ENCODE measurements at regions not wholly inside any gene's neighbourhood (a gene's known extent, or its start where the extent isn't known, plus 50 kb on each side); places are given as distances from the start of the nearest gene placed in this dataset.
A peak's percentile ranks its signal among the peaks of the same experiment; 100 is the strongest.

GRCh38 chr10:43857931-43858315 is 209.2 kb upstream of the ZNF32 start:
- no peak overlapping the region for H3K4me3 ChIP-seq (ENCODE audit: control insufficient read depth, low read depth, low read length)
- no peak for DNase-seq (ENCODE audit: low read depth)
- no peak for TF ChIP-seq CTCF (IDR thresholded peaks at IDR 0.05; ENCODE audit: control insufficient read depth, insufficient read depth, low read depth, low read length, missing control alignments)

- peak; percentile 72 for DNase-seq (ENCODE audit: low read depth)
- no peak overlapping the region for H3K4me3 ChIP-seq (ENCODE audit: control insufficient read depth, low read depth, low read length)
- no peak for TF ChIP-seq CTCF (IDR thresholded peaks at IDR 0.05; ENCODE audit: control insufficient read depth, insufficient read depth, low read depth, low read length, missing control alignments)
Measured at GRCh38 chr10:43857206-43857930, 208.7 kb upstream of the ZNF32 start.

GRCh38 chr10:43856299-43856698 is 207.6 kb upstream of the ZNF32 start:
- DNase-seq (ENCODE audit: low read depth), result no peak
- no peak overlapping the region for H3K4me3 ChIP-seq (ENCODE audit: control insufficient read depth, low read depth, low read length)
- no peak for TF ChIP-seq CTCF (IDR thresholded peaks at IDR 0.05; ENCODE audit: control insufficient read depth, insufficient read depth, low read depth, low read length, missing control alignments)

- no peak for DNase-seq (ENCODE audit: low read depth)
- no peak for TF ChIP-seq CTCF (IDR thresholded peaks at IDR 0.05; ENCODE audit: control insufficient read depth, insufficient read depth, low read depth, low read length, missing control alignments)
- no peak overlapping the region for H3K4me3 ChIP-seq (ENCODE audit: control insufficient read depth, low read depth, low read length)
Measured at GRCh38 chr10:43855667-43856210, 207.1 kb upstream of the ZNF32 start.

GRCh38 chr10:43854007-43854406 is 205.3 kb upstream of the ZNF32 start:
- TF ChIP-seq CTCF (IDR thresholded peaks at IDR 0.05; ENCODE audit: control insufficient read depth, insufficient read depth, low read depth, low read length, missing control alignments), result no peak
- H3K4me3 ChIP-seq (ENCODE audit: control insufficient read depth, low read depth, low read length), result no peak overlapping the region
- peak; percentile 31 for DNase-seq (ENCODE audit: low read depth)

- TF ChIP-seq CTCF (IDR thresholded peaks at IDR 0.05; ENCODE audit: control insufficient read depth, insufficient read depth, low read depth, low read length, missing control alignments), result no peak
- no peak for DNase-seq (ENCODE audit: low read depth)
- H3K4me3 ChIP-seq (ENCODE audit: control insufficient read depth, low read depth, low read length), result no peak overlapping the region
Measured at GRCh38 chr10:43853369-43853768, 204.7 kb upstream of the ZNF32 start.
